ENCODE measurements at regions not wholly inside any gene's neighbourhood (a gene's known extent, or its start where the extent isn't known, plus 50 kb on each side); places are given as distances from the start of the nearest gene placed in this dataset.

DNA sequence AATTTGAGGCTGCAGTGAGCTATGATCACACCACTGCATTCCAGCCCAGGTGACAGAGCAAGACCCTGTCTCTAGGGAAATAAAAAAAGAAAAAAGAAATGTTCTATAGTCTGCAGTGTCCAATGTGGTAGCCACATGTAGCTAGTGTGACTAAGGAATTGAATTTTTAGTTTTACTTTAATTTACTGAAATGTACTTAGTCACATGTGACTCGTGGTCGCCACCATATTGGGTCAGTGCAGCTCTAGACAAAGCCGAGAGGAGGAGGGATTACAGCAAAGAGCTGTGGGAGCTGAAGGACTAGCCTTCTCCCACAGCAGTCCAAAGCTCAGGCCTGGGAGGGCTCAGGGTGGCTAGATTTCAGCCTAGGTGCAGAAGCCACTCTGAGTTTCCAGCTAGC is 65.9 kb upstream of the NTRK3 start:
- no peak for DNase-seq
- H3K36me3 ChIP-seq, result no peaks in the 10 kb centered on the region
- no peaks in the 10 kb centered on the region for H3K9me3 ChIP-seq
- no peaks in the 10 kb centered on the region for H3K4me1 ChIP-seq
- TF ChIP-seq, protein P1, sequence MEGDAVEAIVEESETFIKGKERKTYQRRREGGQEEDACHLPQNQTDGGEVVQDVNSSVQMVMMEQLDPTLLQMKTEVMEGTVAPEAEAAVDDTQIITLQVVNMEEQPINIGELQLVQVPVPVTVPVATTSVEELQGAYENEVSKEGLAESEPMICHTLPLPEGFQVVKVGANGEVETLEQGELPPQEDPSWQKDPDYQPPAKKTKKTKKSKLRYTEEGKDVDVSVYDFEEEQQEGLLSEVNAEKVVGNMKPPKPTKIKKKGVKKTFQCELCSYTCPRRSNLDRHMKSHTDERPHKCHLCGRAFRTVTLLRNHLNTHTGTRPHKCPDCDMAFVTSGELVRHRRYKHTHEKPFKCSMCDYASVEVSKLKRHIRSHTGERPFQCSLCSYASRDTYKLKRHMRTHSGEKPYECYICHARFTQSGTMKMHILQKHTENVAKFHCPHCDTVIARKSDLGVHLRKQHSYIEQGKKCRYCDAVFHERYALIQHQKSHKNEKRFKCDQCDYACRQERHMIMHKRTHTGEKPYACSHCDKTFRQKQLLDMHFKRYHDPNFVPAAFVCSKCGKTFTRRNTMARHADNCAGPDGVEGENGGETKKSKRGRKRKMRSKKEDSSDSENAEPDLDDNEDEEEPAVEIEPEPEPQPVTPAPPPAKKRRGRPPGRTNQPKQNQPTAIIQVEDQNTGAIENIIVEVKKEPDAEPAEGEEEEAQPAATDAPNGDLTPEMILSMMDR (IDR thresholded peaks at IDR 0.05; ENCODE audit: low read depth, low read length), result no peak
- no peak overlapping the region for H3K4me3 ChIP-seq (ENCODE audit: low read depth, low read length)
- H3K27me3 ChIP-seq, result no peaks in the 10 kb centered on the region

DNA sequence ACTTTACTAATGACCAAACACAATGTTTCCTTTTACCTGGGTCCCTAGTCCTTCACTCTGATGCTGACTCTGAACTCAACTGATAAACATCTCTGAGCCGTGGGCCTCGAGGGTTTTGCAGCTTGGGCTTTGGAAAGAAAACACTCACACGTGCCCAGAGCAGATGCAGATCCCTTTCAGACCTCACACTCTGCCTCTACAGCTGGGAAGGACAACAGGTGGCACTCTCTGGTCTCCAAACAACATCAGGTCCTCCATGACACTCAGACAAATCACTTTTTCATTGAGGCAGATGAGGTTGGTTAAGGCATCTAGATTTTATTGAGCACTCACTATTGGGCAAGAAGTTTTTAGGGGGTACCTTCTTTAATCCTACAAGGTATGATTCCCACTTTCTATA is 64.7 kb upstream of the NTRK3 start:
- DNase-seq, result no peak

DNA sequence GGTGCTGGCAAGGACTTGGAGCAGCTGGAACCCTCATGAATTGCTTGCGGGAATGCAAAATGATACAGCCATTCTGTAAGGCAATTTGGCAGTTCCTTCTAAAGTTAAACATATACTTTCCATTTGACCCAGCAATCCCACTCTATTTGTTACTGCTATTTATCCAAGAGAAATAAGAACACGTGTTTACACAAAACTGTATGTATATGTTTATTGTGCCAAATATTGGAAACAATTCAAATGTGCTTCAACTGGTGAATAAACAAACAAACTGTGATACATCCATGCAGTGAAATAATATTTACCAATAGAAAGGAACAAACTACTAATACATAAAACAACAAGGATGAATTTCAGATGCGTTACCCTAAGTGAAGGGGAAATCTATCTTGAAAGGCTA is 60.0 kb upstream of the NTRK3 start:
- DNase-seq, result no peak
- TF ChIP-seq, protein P1 (IDR thresholded peaks at IDR 0.05; ENCODE audit: low read depth, low read length), result no peak
- no peak overlapping the region for H3K4me3 ChIP-seq (ENCODE audit: low read depth, low read length)
- H3K27me3 ChIP-seq, result peaks cover 11% of the 10 kb centered on the region
- H3K36me3 ChIP-seq, result no peaks in the 10 kb centered on the region
- no peaks in the 10 kb centered on the region for H3K4me1 ChIP-seq
- H3K9me3 ChIP-seq, result no peaks in the 10 kb centered on the region

More for the DNA sequence above, 64.7 kb upstream of the NTRK3 start:
- no peaks in the 10 kb centered on the region for H3K9me3 ChIP-seq
- H3K4me3 ChIP-seq (ENCODE audit: low read depth, low read length), result no peak overlapping the region
- TF ChIP-seq, protein P1 (IDR thresholded peaks at IDR 0.05; ENCODE audit: low read depth, low read length), result no peak
- H3K27me3 ChIP-seq, result peaks cover 3% of the 10 kb centered on the region; the same call in 1 of the 2 replicates
- H3K4me1 ChIP-seq, result no peaks in the 10 kb centered on the region
- no peaks in the 10 kb centered on the region for H3K36me3 ChIP-seq

DNA sequence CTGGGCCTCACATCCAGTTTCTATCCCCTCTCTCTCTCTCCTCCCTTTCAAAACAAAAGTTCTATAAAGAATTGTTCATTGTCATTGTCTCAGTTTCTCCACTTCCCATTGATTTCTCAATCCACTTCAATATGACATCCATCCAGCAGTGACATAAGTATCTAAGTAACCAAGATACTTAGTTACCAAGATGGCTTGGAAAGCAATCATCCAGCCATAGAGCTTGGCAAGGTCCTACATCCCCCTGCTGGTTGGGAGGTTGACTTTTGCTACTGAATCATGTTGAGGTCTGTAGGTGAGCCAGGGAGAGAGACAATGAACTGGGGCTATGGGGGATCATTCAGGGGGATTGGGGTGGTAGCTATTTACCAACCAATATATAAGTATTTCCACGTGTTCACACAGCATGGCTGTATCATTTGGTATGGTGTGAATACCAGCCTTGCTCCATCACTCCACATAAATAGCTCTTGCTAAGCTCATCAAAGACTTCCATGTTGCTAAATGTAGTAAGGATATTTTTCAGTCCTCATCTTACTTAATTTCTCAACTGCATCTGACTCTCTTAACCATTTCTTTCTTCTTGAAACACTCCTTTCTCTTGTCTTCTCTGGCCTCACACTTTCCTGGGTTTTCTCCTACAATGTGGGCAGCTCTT is 58.8 kb upstream of the NTRK3 start:
- no peaks in the 10 kb centered on the region for H3K4me1 ChIP-seq
- H3K36me3 ChIP-seq, result no peaks in the 10 kb centered on the region
- H3K27me3 ChIP-seq, result peaks cover 11% of the 10 kb centered on the region
- DNase-seq, result no peak
- TF ChIP-seq, protein P1 (IDR thresholded peaks at IDR 0.05; ENCODE audit: low read depth, low read length), result no peak
- H3K4me3 ChIP-seq (ENCODE audit: low read depth, low read length), result no peak overlapping the region
- no peaks in the 10 kb centered on the region for H3K9me3 ChIP-seq

DNA sequence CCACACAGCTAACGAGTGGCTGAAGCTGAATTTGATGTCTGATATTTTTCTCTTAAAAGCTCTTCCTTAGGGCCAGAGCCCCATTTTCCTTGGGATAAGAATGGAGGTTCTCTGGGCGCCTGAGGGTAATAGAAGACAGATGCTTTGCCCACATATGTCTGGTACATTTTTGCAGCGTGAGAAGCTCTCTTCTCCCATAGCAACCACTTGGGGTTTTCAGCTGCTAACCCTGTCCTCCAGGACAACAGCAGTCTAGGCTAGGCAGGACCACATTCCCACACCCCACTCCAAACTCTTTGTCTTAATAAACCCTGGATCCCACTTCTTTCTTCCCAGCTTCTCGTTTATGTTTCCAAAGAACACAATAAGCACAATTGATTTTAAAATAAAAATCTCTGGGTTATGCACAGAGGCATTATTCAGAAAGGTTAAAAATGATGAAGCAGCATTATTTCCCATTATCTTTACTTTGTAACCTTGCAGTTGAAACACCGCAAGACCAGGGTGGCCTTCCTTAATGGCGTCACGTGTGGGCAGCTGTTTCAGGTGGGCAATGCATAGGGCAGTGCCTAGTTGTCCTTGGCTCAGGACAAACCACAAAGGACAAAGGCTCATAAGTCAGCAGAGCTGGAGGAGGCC is 56.5 kb upstream of the NTRK3 start:
- no peak for DNase-seq
- no peaks in the 10 kb centered on the region for H3K36me3 ChIP-seq
- no peak overlapping the region for H3K4me3 ChIP-seq (ENCODE audit: low read depth, low read length)
- H3K27me3 ChIP-seq, result peaks cover 11% of the 10 kb centered on the region
- no peaks in the 10 kb centered on the region for H3K4me1 ChIP-seq
- TF ChIP-seq, protein P1 (IDR thresholded peaks at IDR 0.05; ENCODE audit: low read depth, low read length), result no peak
- H3K9me3 ChIP-seq, result no peaks in the 10 kb centered on the region

DNA sequence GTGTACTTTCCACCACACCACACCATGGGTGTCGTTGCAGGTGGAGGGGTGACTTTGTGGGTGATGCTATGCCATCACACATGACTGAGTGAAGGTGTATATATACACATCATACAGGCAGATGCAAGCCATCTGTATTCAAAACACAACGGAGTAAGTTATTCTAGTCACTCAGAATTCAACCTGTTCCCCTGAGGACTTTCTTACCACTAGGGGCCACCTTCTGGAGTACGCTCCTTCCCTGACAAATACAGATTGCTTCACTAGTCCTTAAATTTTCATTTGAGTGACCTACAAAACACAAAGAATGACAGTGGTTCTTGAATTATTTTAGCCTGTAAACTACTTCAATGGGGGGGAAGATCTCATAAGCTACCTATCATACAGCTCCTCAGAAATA is 52.8 kb upstream of the NTRK3 start:
- DNase-seq, result no peak
- Histone ChIP-seq H3K9me3 (no peaks in the 10 kb centered on the region), H3K36me3 (no peaks in the 10 kb centered on the region), H3K4me1 (no peaks in the 10 kb centered on the region), H3K4me3 (ENCODE audit: low read depth, low read length) (no peak overlapping the region), H3K27me3 (no peaks in the 10 kb centered on the region; the same call in 1 of the 2 replicates)
- TF ChIP-seq, protein P1 (IDR thresholded peaks at IDR 0.05; ENCODE audit: low read depth, low read length), result peak; percentile 13
